ENCODE measurements at regions not wholly inside any gene's neighbourhood (a gene's known extent, or its start where the extent isn't known, plus 50 kb on each side); places are given as distances from the start of the nearest gene placed in this dataset.

DNA sequence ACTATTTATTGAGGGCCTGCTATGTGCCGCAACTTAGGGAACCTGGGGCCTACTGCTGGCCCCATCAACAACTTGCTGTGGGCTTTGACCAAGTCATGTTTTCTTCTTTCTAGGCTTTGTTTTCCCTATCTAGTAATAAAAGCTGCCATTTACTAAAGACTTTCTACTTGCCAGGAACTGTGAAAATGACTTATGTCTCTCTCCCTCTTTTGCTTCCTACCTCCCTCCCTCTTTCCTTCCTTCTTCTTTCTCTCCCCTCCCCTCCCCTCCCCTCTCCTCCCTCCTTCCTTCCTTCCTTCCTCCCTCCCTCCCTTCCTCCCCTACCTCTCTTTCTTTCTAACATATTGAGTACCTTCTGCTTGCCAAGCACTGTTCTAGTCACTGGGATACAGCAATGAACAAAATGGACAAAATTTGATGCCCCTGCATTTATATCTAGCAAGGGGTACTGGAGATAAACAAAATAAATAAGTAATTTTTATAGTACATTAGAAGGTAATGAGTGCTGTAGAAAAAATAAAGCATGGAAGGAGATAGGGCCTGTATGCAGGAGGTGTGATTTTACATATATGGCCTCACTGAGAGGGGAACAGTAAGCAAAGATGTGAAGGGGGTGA lies 170.3 kb upstream of the USP24 start:
- Histone ChIP-seq H3K79me2 (ENCODE audit: insufficient read depth, low read length) (no peaks in the 10 kb centered on the region), H2AFZ (ENCODE audit: low read length) (no peak overlapping the region), H3K9me3 (ENCODE audit: insufficient read depth, low read depth, low read length) (no peaks in the 10 kb centered on the region), H3K27me3 (ENCODE audit: insufficient read depth, low read length, poor library complexity, severe bottlenecking) (no peaks in the 10 kb centered on the region), H3K9me2 (replicated peaks; ENCODE audit: low read depth, low read length) (no peaks in the 10 kb centered on the region), H3K36me3 (ENCODE audit: insufficient read depth, low read length) (no peaks in the 10 kb centered on the region), H3K9ac (ENCODE audit: low read depth, low read length, poor library complexity, severe bottlenecking) (no peak overlapping the region), H3F3A (ENCODE audit: low read depth) (no peaks in the 10 kb centered on the region), H3K4me3 (ENCODE audit: low read length, poor library complexity, severe bottlenecking) (no peak overlapping the region), H3K4me1 (ENCODE audit: insufficient read depth, low read length, poor library complexity, severe bottlenecking) (no peaks in the 10 kb centered on the region), H4K20me1 (ENCODE audit: insufficient read depth, low read length, poor library complexity, severe bottlenecking) (no peaks in the 10 kb centered on the region), H3K4me2 (ENCODE audit: low read depth, low read length, poor library complexity, severe bottlenecking) (no peak overlapping the region)
- no peak for TF ChIP-seq EZH2phosphoT487 (IDR thresholded peaks at IDR 0.05; ENCODE audit: borderline replicate concordance)
- TF ChIP-seq, protein P1, sequence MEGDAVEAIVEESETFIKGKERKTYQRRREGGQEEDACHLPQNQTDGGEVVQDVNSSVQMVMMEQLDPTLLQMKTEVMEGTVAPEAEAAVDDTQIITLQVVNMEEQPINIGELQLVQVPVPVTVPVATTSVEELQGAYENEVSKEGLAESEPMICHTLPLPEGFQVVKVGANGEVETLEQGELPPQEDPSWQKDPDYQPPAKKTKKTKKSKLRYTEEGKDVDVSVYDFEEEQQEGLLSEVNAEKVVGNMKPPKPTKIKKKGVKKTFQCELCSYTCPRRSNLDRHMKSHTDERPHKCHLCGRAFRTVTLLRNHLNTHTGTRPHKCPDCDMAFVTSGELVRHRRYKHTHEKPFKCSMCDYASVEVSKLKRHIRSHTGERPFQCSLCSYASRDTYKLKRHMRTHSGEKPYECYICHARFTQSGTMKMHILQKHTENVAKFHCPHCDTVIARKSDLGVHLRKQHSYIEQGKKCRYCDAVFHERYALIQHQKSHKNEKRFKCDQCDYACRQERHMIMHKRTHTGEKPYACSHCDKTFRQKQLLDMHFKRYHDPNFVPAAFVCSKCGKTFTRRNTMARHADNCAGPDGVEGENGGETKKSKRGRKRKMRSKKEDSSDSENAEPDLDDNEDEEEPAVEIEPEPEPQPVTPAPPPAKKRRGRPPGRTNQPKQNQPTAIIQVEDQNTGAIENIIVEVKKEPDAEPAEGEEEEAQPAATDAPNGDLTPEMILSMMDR (conservative IDR thresholded peaks at IDR 0.05; ENCODE audit: low read length): no peak

DNA sequence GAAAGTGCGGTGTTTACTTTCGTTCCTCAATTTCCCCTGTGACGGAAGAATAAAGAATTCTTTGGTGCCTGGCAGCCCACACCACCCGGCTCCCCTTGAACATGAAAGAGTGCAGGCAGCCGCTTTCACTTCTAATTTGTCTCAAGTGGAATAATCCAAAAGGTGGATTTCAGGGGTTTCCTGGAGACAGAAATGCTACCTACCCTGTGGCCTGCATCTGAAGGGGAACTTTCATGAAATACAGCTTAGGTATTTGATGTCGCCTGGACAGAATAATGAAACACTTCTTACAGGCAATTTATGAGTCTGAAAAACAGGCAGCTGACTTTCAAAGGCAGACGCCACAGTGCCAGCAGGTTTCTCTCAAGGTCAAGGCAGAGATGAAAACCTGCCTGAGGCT lies 169.5 kb upstream of the USP24 start:
- Histone ChIP-seq H3K79me2 (ENCODE audit: insufficient read depth, low read length) (no peaks in the 10 kb centered on the region), H3K27me3 (ENCODE audit: insufficient read depth, low read length, poor library complexity, severe bottlenecking) (no peaks in the 10 kb centered on the region), H3K4me2 (ENCODE audit: low read depth, low read length, poor library complexity, severe bottlenecking) (no peak overlapping the region), H3K9ac (ENCODE audit: low read depth, low read length, poor library complexity, severe bottlenecking) (no peak overlapping the region), H3K4me1 (ENCODE audit: insufficient read depth, low read length, poor library complexity, severe bottlenecking) (no peaks in the 10 kb centered on the region), H3F3A (ENCODE audit: low read depth) (no peaks in the 10 kb centered on the region), H3K4me3 (ENCODE audit: low read length, poor library complexity, severe bottlenecking) (no peak overlapping the region), H2AFZ (ENCODE audit: low read length) (no peak overlapping the region), H3K9me2 (replicated peaks; ENCODE audit: low read depth, low read length) (no peaks in the 10 kb centered on the region), H4K20me1 (ENCODE audit: insufficient read depth, low read length, poor library complexity, severe bottlenecking) (no peaks in the 10 kb centered on the region), H3K9me3 (ENCODE audit: insufficient read depth, low read depth, low read length) (no peaks in the 10 kb centered on the region), H3K36me3 (ENCODE audit: insufficient read depth, low read length) (no peaks in the 10 kb centered on the region)
- TF ChIP-seq, protein P1 (conservative IDR thresholded peaks at IDR 0.05; ENCODE audit: low read length): no peak

DNA sequence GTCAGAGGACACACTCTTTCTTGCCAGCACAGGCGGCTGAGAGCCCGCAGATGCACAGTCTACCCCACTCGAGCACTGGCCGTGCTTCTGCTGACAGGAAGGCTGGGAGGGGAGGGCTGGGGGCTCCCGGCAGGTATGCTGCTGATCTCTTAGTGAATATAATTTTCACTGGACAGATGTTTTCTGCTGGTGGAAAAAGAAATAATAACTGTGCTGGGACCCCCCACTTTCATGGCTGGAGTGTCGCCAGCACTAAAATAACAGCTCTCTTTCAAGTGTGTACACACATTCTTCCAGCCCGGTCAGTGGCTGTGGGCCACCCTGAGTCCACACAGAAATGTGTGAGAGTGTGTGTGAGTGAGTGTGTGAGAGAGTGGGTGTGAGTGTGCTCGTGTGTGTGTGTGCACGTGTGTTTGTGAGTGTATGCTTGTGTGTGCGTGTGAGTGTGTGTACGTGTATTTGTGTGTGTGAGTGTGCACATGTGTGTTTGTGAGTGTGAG lies 167.7 kb upstream of the USP24 start:
- Histone ChIP-seq H3K27me3 (ENCODE audit: insufficient read depth, low read length, poor library complexity, severe bottlenecking) (no peaks in the 10 kb centered on the region), H3K79me2 (ENCODE audit: insufficient read depth, low read length) (no peaks in the 10 kb centered on the region), H3F3A (ENCODE audit: low read depth) (no peaks in the 10 kb centered on the region), H2AFZ (ENCODE audit: low read length) (no peak overlapping the region), H3K4me3 (ENCODE audit: low read length, poor library complexity, severe bottlenecking) (no peak overlapping the region), H3K4me2 (ENCODE audit: low read depth, low read length, poor library complexity, severe bottlenecking) (no peak overlapping the region), H3K9me3 (ENCODE audit: insufficient read depth, low read depth, low read length) (no peaks in the 10 kb centered on the region), H3K9me2 (replicated peaks; ENCODE audit: low read depth, low read length) (no peaks in the 10 kb centered on the region), H3K36me3 (ENCODE audit: insufficient read depth, low read length) (no peaks in the 10 kb centered on the region), H4K20me1 (ENCODE audit: insufficient read depth, low read length, poor library complexity, severe bottlenecking) (no peaks in the 10 kb centered on the region), H3K9ac (ENCODE audit: low read depth, low read length, poor library complexity, severe bottlenecking) (no peak overlapping the region), H3K4me1 (ENCODE audit: insufficient read depth, low read length, poor library complexity, severe bottlenecking) (peaks cover 11% of the 10 kb centered on the region)
- TF ChIP-seq EZH2phosphoT487 (IDR thresholded peaks at IDR 0.05; ENCODE audit: borderline replicate concordance): no peak
- TF ChIP-seq, protein P1 (conservative IDR thresholded peaks at IDR 0.05; ENCODE audit: low read length): no peak

Measured in Loucy (cell line).